Lower lobe of right lung (tissue), 2 donors: ENCODE measurements at regions not wholly inside any gene's neighbourhood (a gene's known extent, or its start where the extent isn't known, plus 50 kb on each side); places are given as distances from the start of the nearest gene placed in this dataset.

Experiments used
- ATAC-seq, 2 donors: fragments of 200-7000 bp; cut with Tn5 transposase; one replicate each; pipeline ENCODE4 v1.9.1; 2020 to 2022; ENCODE audit warnings: mild to moderate bottlenecking in 2 of 2, moderate library complexity in 2 of 2
- DNase-seq: peaks from one replicate; pipeline ENCODE4 v3.0.0-alpha.2; 2020
- H3K27ac ChIP-seq: fragments of 200-600 bp; one replicate; pipeline ENCODE4 v1.8.0; 2022
- H3K27me3 ChIP-seq: fragments of 200-600 bp; one replicate; pipeline ENCODE4 v1.8.0; 2022; ENCODE audit warnings: low read depth
- H3K36me3 ChIP-seq: fragments of 200-600 bp; one replicate; pipeline ENCODE4 v1.8.0; 2022; ENCODE audit warnings: mild to moderate bottlenecking
- H3K4me1 ChIP-seq: fragments of 200-600 bp; one replicate; pipeline ENCODE4 v1.8.0; 2022
- H3K4me3 ChIP-seq: fragments of 200-600 bp; one replicate; pipeline ENCODE4 v1.8.0; 2022; ENCODE audit warnings: mild to moderate bottlenecking
- H3K9me3 ChIP-seq: fragments of 200-600 bp; one replicate; pipeline ENCODE4 v1.8.0; 2022
- CTCF ChIP-seq: fragments of 200-600 bp; IDR thresholded peaks from one replicate; pipeline ENCODE4 v1.8.0; 2022; ENCODE audit warnings: antibody characterized with exemption, mild to moderate bottlenecking
- intact Hi-C: fragments of 100-400 bp; cut with DNase I; formaldehyde crosslinking; loops from one replicate; pipeline ENCODE4 v1.11.0; 2022
- donor health status: DM: no; HTN: yes; CAD: no; lungs with severe emphysema.

GRCh38 chrX:55981603-55982002 lies 250.6 kb upstream of the KLF8 start:
- no peaks in the 10 kb centered on the region for H3K4me1 ChIP-seq
- TF ChIP-seq CTCF: no peak
- H3K27ac ChIP-seq: no peak overlapping the region
- H3K9me3 ChIP-seq: peaks cover 2% of the 10 kb centered on the region
- DNase-seq (no peak), ATAC-seq (no peak)
- no peaks in the 10 kb centered on the region for H3K36me3 ChIP-seq
- intact Hi-C loops: no loop called here
- H3K27me3 ChIP-seq: no peaks in the 10 kb centered on the region
- no peak overlapping the region for H3K4me3 ChIP-seq

- Histone ChIP-seq H3K9me3 (no peaks in the 10 kb centered on the region), H3K27me3 (no peaks in the 10 kb centered on the region), H3K36me3 (no peaks in the 10 kb centered on the region), H3K4me1 (no peaks in the 10 kb centered on the region), H3K27ac (no peak overlapping the region), H3K4me3 (no peak overlapping the region)
- intact Hi-C loops: no loop called here
- no peak for ATAC-seq
- no peak for DNase-seq
- no peak for TF ChIP-seq CTCF
Measured at GRCh38 chrX:55996649-55997048, 235.5 kb upstream of the KLF8 start.

GRCh38 chrX:56000174-56000573 lies 232.0 kb upstream of the KLF8 start:
- intact Hi-C loops: no loop called here
- no peaks in the 10 kb centered on the region for H3K9me3 ChIP-seq
- no peak for TF ChIP-seq CTCF
- H3K27ac ChIP-seq: no peak overlapping the region
- H3K27me3 ChIP-seq: no peaks in the 10 kb centered on the region
- no peak overlapping the region for H3K4me3 ChIP-seq
- DNase-seq (no peak), ATAC-seq (no peak)
- H3K4me1 ChIP-seq: no peaks in the 10 kb centered on the region
- no peaks in the 10 kb centered on the region for H3K36me3 ChIP-seq

GRCh38 chrX:56000729-56001128 lies 231.4 kb upstream of the KLF8 start:
- Histone ChIP-seq H3K4me1 (no peaks in the 10 kb centered on the region), H3K27ac (no peak overlapping the region), H3K27me3 (no peaks in the 10 kb centered on the region), H3K4me3 (no peak overlapping the region), H3K9me3 (no peaks in the 10 kb centered on the region), H3K36me3 (no peaks in the 10 kb centered on the region)
- intact Hi-C loops: no loop called here
- TF ChIP-seq CTCF: no peak
- no peak for ATAC-seq
- no peak for DNase-seq

- no peak for DNase-seq
- ATAC-seq: peak; percentile 62 to 82
- H3K27ac ChIP-seq: peak overlapping the region; percentile 11
Measured at GRCh38 chrX:56025872-56026571, 206.1 kb upstream of the KLF8 start.

More at GRCh38 chrX:56025872-56026571, 206.1 kb upstream of the KLF8 start:
- intact Hi-C loops: no loop called here
- H3K9me3 ChIP-seq: no peaks in the 10 kb centered on the region
- no peak for TF ChIP-seq CTCF
- no peaks in the 10 kb centered on the region for H3K27me3 ChIP-seq
- H3K36me3 ChIP-seq: no peaks in the 10 kb centered on the region
- no peaks in the 10 kb centered on the region for H3K4me1 ChIP-seq
- peak overlapping the region; percentile 17 for H3K4me3 ChIP-seq
